Tibial nerve (tissue), 4 donors: ENCODE measurements at regions not wholly inside any gene's neighbourhood (a gene's known extent, or its start where the extent isn't known, plus 50 kb on each side); places are given as distances from the start of the nearest gene placed in this dataset.

Experiments
- DNase-seq, 2 donors: peaks; one replicate each; pipeline ENCODE4 v3.0.0-alpha.2; 2019; ENCODE audit warnings: low spot score in 2 of 2
- H3K27ac ChIP-seq, 4 donors: fragments of 200-600 bp; sonication (generic) in 3 of 4; one replicate each; pipeline ENCODE4 v1.5.1; 2017 to 2019; ENCODE audit warnings: mild to moderate bottlenecking in 1 of 4
- H3K27me3 ChIP-seq, 2 donors: fragments of 200-600 bp; sonication (generic) in 1 of 2; one replicate each; pipeline versions ENCODE4 v1.5.1 to v1.6.0; 2017 to 2019
- H3K36me3 ChIP-seq, 3 donors: fragments of 200-600 bp; sonication (generic); one replicate each; pipeline ENCODE4 v1.5.1; 2018 to 2019
- H3K4me1 ChIP-seq, 4 donors: fragments of 200-600 bp; sonication (generic) in 3 of 4; one replicate each; pipeline ENCODE4 v1.5.1; 2017 to 2019
- H3K4me3 ChIP-seq, 4 donors: fragments of 200-600 bp; sonication (generic) in 3 of 4; one replicate each; pipeline ENCODE4 v1.5.1; 2017 to 2019; ENCODE audit warnings: mild to moderate bottlenecking in 1 of 4, moderate library complexity in 1 of 4
- H3K9me3 ChIP-seq, 4 donors: fragments of 200-600 bp; sonication (generic) in 3 of 4; one replicate each; pipeline ENCODE4 v1.5.1; 2017 to 2019
- CTCF ChIP-seq, 5 experiments: fragments of 200-600 bp in 3 of 5; fragments of 450-650 bp in 2 of 5; sonication (generic) in 3 of 5; IDR thresholded peaks; one replicate each; pipeline ENCODE4 v1.5.1; 2016 to 2019; ENCODE audit warnings: antibody characterized with exemption in 5 of 5, mild to moderate bottlenecking in 3 of 5, moderate library complexity in 2 of 5
- EP300 ChIP-seq, 2 donors: sonication (generic); formaldehyde crosslinking; IDR thresholded peaks; one replicate each; pipeline ENCODE4 v1.6.1; 2017; ENCODE audit warnings: antibody characterized with exemption in 2 of 2, mild to moderate bottlenecking in 1 of 2
- POLR2A ChIP-seq, 2 donors: fragments of 450-650 bp; IDR thresholded peaks; one replicate each; pipeline ENCODE4 v1.6.1; 2017; ENCODE audit warnings: antibody characterized with exemption in 2 of 2, mild to moderate bottlenecking in 2 of 2, moderate library complexity in 2 of 2
- WGBS, 2 donors: methylation state at CpG; one replicate each; pipeline ENCODE4 v1.1.5; 2018; 5-methylcytosine and 5-hydroxymethylcytosine counted together

GRCh38 chr14:101241147-101241546 is 320.1 kb upstream of the DIO3 start:
- H3K36me3 ChIP-seq, result no peaks in the 10 kb centered on the region
- no peak overlapping the region for H3K27ac ChIP-seq
- peaks cover 0 to 11% (median 0%) of the 10 kb centered on the region in 4 donors for H3K9me3 ChIP-seq
- H3K27me3 ChIP-seq, result no peaks in the 10 kb centered on the region
- no peak overlapping the region for H3K4me3 ChIP-seq
- WGBS, 2 donors, result 90 to 91% methylated on average over 2 of the region's 2 CpGs
- H3K4me1 ChIP-seq, result no peaks in the 10 kb centered on the region
- DNase-seq, result no peak
- no peak for TF ChIP-seq CTCF (IDR thresholded peaks at IDR 0.05)
- no peak for TF ChIP-seq EP300 (IDR thresholded peaks at IDR 0.05)
- TF ChIP-seq POLR2A (IDR thresholded peaks at IDR 0.05), result no peak

GRCh38 chr14:101241807-101242278 is 319.5 kb upstream of the DIO3 start:
- Histone ChIP-seq H3K4me3 (no peak overlapping the region), H3K36me3 (no peaks in the 10 kb centered on the region)
- no peak for TF ChIP-seq POLR2A (IDR thresholded peaks at IDR 0.05)
- TF ChIP-seq EP300 (IDR thresholded peaks at IDR 0.05), result no peak
- TF ChIP-seq CTCF (IDR thresholded peaks at IDR 0.05), result no peak

GRCh38 chr14:101242442-101243385 is 318.6 kb upstream of the DIO3 start:
- Histone ChIP-seq H3K9me3 (peaks cover 0 to 19% (median 0%) of the 10 kb centered on the region in 4 donors), H3K27me3 (no peaks in the 10 kb centered on the region), H3K4me1 (no peaks in the 10 kb centered on the region), H3K4me3 (no peak overlapping the region), H3K27ac (no peak overlapping the region), H3K36me3 (no peaks in the 10 kb centered on the region)
- TF ChIP-seq POLR2A (IDR thresholded peaks at IDR 0.05), result no peak
- TF ChIP-seq EP300 (IDR thresholded peaks at IDR 0.05), result no peak
- no peak for TF ChIP-seq CTCF (IDR thresholded peaks at IDR 0.05)
- no peak for DNase-seq
- WGBS, 2 donors, result 78 to 87% methylated on average over 22 of the region's 22 CpGs

More at GRCh38 chr14:101241807-101242278, 319.5 kb upstream of the DIO3 start:
- peaks cover 0 to 11% (median 0%) of the 10 kb centered on the region in 4 donors for H3K9me3 ChIP-seq
- no peak overlapping the region for H3K27ac ChIP-seq
- WGBS, 2 donors, result 65 to 70% methylated on average over 10 of the region's 10 CpGs
- no peaks in the 10 kb centered on the region for H3K4me1 ChIP-seq
- no peak for DNase-seq
- H3K27me3 ChIP-seq, result no peaks in the 10 kb centered on the region

GRCh38 chr14:101243587-101244338 is 317.5 kb upstream of the DIO3 start:
- Histone ChIP-seq H3K4me3 (no peak overlapping the region), H3K27ac (no peak overlapping the region), H3K9me3 (peaks cover 0 to 19% (median 0%) of the 10 kb centered on the region in 4 donors), H3K27me3 (no peaks in the 10 kb centered on the region), H3K4me1 (no peaks in the 10 kb centered on the region), H3K36me3 (no peaks in the 10 kb centered on the region)
- TF ChIP-seq POLR2A (IDR thresholded peaks at IDR 0.05), result no peak
- TF ChIP-seq CTCF (IDR thresholded peaks at IDR 0.05), result no peak
- no peak for TF ChIP-seq EP300 (IDR thresholded peaks at IDR 0.05)
- 90 to 91% methylated on average over 19 of the region's 19 CpGs for WGBS, 2 donors
- no peak for DNase-seq
